ENCODE measurements at regions not wholly inside any gene's neighbourhood (a gene's known extent, or its start where the extent isn't known, plus 50 kb on each side); places are given as distances from the start of the nearest gene placed in this dataset.

GRCh38 chr1:209516771-209517680 lies 66.5 kb upstream of the CAMK1G start:
- no peak for TF ChIP-seq CTCF (IDR thresholded peaks at IDR 0.05)
- no peak for TF ChIP-seq POLR2A (IDR thresholded peaks at IDR 0.05)
- TF ChIP-seq POLR2AphosphoS5 (IDR thresholded peaks at IDR 0.05), result no peak
